T-helper 2 cell treated with Interferon-gamma antibody and Interleukin-4, amounts not matched to agents 100 ng/mL and 5 ng/mL, for 36 hours (primary cell): ENCODE measurements at regions not wholly inside any gene's neighbourhood (a gene's known extent, or its start where the extent isn't known, plus 50 kb on each side); places are given as distances from the start of the nearest gene placed in this dataset.

ENCODE experiments used
- intact Hi-C: fragments of 100-400 bp; cut with micrococcal nuclease; formaldehyde crosslinking; loops from one replicate; pipeline ENCODE4 v1.15.1; 2023

DNA sequence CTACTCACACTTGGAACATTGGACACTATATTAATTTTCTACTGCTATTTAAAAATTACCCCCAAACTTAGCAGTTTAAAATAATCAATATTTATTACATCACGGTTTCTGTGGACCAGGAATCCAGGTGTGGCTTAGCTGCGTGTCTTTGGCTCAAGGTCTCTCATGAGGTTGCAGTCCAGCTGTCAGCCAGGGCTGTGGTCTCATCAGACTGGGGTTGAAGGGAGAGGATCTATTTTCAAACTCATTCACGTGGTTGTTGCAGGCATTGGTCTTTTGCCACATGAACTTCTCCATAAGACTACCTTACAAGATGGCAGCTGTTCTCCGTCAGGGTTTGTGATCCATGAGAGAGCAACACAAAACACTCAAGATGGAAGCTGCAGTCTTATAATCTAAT lies 343.0 kb downstream of the BCAT1 start:
- intact Hi-C loops: no loop called here

DNA sequence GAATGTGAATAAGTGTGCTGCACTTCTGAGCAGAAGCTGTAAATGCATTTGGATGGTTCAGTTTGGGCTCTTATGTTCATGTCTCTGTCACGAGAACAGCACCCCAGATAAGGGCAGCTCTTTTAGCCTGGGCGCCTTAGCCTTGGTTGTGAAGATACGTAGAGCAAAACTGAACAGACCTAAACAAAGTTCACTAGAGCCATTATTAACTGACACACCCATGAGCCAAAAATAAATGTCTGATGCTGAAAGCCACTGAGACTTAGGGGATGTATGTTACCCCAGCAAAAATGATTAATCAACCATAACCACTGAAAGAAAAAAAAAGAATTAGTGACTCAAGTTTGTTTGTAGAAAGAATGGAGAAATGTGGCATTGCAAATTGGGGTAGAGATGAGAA lies 343.4 kb downstream of the BCAT1 start:
- intact Hi-C loops: no loop called here

DNA sequence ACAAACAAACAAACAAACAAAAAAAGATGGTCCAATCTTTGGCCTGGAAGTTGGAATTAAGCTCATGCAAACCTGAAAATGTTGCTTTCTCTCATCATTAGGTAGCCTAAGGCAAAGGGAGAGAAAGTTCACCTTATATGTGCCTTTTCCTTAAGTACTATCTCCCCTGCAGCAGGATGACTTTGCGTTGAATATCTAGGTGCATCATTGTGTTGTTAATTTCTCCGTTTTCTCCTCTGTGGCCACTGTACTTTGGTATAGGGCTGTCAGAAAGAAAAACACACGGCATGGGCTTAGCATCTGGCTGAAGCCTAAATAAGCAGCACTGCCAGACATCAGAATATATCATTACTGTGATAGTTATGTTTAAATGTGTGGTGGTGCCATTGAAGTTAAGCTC lies 345.5 kb downstream of the BCAT1 start:
- intact Hi-C loops: no loop called here

DNA sequence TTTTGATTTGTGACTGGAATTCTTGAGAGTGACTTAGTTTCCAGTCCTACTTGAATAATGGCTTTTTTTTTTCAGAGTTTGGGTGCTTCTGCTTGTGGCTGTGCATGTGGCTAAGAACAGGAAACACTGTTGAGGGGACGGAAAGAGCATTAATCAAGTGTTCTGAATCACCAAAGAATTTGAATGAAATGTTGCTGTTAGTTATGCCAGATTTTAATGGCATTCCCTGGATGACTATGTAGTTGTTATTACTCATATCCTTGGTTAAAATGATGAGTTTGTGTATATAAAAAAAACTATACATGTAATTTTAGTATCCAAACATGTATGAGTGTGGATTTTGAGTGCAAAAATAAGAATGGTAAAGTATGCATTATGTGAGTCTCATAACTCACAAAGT lies 347.9 kb downstream of the BCAT1 start:
- intact Hi-C loops: no loop called here

DNA sequence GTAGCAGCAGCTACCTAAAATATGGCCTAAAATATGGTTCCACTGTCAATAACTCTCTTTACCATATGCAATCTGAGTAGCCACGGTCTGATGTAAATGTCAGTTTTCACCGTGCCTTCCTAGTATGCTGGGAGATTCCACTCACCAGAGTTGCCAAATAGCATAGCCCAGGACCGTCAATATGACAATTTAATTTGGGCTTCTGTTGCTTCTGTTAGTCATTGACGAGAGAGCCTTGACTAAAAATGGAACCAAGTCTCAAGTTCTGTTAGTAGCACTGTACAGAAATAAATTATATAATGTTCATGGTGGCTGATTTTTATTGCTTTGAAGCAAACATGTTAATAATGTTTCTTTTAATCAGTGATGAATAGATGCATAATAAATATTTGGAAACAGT lies 348.4 kb downstream of the BCAT1 start:
- intact Hi-C loops: no loop called here

DNA sequence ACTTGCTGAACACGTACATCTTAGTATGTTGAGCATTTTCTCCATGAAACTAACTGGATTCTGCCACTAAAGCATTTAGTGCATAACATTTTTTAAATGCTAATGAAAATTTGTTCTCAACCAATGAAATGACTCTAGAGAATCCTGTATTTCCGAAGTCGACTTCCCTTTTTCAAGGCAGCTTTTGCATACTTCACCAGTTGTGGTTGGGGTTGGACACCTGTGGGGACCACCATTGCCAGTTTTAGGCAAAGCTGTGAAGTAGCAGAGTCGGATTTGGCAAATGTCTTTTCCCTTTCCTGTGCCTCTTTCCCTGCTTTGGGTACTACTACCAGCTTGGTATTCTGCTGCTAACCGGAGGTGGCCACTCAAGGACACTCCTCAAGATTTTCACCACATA lies 349.2 kb downstream of the BCAT1 start:
- intact Hi-C loops: loop anchor here (10.0 kb wide), 1 partner anchor 235 kb away; no protein-coding TSS in a partner anchor

GRCh38 chr12:24597580-24597979 lies 351.3 kb downstream of the BCAT1 start:
- intact Hi-C loops: loop anchor here (10.0 kb wide), 1 partner anchor 237 kb away; no protein-coding TSS in a partner anchor

DNA sequence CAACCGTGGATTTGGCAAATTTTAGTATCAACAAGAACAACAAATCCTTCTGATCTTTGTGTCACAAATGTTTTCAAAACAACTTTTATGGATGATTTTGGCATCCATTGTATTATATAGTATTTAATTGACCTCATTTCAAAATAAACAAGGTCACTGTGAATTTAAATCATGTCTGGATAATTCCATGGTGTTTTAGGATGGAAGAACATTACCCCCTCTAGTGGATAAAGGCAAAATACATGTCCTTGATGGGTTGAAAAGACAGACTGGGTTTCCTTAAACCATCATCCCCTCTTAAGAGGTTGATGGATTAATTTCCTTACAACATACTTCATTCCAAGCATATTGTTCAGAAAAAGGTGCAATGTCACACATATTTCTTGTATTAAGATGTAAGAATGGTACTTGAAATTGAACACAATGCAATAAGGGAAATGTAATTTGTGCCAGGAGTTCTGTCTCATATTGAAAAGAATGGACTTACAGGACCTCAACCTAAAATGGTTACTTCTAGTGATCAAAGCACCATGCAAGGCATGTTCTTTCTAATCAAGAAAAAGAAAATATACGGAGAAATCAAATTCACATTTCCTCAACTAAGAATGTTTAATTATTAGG lies 352.0 kb downstream of the BCAT1 start:
- intact Hi-C loops: loop anchor here (10.0 kb wide), 1 partner anchor 238 kb away; no protein-coding TSS in a partner anchor

- intact Hi-C loops: loop anchor here (10.0 kb wide), 1 partner anchor 239 kb away; no protein-coding TSS in a partner anchor
Observed at GRCh38 chr12:24595652-24596235, 353.2 kb downstream of the BCAT1 start.

DNA sequence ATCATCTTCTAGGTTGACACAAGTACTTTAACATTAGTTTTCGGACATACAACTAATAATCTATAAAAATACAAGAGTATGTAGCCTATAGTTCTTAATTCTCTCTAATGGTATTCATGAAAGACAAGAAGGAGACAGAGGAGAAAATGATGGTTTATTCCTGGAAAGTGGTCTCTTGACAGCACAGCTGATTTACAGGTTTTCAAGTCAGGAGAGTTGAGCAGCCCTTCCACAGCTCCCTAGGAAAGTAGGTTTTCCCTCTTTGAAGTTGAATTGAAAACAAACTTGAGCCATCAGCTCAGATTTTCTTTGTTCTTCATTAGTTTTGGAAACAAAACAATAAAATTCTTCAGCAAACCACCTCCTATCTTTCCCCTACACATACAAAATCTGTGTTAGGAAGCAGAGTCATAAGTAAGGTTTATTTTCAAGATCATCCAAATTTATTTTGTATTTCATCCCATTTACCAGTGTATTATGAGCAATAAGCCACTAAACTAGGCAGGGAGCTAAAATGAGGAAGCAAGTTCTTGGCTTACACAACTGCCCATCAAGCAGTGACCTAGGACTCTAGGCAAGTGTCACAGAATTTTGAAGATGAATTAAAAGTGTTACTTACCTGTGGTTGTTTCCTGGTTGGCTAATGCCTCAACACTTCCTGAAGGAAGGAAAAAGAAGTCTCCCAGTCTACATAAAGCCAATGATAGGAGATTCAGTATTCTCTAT lies 357.0 kb downstream of the BCAT1 start:
- intact Hi-C loops: loop anchor here (10.0 kb wide), 1 partner anchor 243 kb away; no protein-coding TSS in a partner anchor

DNA sequence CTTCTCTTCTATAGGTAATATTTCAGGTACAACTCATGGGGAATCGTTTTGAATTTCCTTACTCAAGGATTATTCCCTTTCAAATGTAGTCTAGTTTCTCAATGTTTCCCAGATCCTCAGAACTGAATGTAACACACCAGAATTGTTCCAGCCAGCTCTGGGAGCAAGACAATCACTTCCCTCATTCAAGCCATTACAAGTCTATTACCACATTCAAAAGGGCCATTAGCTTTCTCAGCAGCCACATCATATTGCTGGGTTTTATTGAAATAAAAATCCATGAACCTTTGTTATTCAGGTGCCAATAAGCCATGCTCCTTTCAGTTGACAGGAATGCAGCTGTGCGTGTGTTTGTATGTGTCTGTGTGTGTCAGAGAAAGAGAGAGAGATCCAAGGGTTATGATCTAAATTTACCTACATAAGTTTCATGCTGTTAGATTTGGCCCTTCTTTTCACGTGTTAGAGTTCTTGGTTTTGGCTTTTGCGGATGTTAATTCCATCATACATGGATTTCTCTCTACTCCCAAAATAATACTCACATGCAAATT lies 357.7 kb downstream of the BCAT1 start:
- intact Hi-C loops: loop anchor here (10.0 kb wide), 1 partner anchor 244 kb away; no protein-coding TSS in a partner anchor

DNA sequence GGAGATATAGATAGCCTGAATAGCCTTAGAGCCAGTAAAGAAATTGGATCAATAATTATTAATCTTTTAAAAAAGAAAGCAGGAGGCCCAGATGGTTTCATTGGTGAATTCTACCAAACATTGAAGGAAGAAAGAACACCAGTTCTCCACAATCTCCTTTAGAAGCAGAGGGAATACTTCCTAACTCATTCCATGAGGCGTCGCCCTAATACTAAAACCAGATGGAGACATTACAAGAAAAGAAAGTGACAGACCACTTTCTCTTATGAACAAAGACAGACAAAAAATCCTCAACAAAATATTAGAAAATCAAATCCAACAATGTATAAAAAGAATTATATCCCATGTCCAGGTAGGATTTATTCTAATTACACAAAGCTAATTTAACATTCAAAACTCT lies 362.6 kb downstream of the BCAT1 start:
- intact Hi-C loops: no loop called here

- intact Hi-C loops: no loop called here
Observed at GRCh38 chr12:24584032-24584675, 364.7 kb downstream of the BCAT1 start.

DNA sequence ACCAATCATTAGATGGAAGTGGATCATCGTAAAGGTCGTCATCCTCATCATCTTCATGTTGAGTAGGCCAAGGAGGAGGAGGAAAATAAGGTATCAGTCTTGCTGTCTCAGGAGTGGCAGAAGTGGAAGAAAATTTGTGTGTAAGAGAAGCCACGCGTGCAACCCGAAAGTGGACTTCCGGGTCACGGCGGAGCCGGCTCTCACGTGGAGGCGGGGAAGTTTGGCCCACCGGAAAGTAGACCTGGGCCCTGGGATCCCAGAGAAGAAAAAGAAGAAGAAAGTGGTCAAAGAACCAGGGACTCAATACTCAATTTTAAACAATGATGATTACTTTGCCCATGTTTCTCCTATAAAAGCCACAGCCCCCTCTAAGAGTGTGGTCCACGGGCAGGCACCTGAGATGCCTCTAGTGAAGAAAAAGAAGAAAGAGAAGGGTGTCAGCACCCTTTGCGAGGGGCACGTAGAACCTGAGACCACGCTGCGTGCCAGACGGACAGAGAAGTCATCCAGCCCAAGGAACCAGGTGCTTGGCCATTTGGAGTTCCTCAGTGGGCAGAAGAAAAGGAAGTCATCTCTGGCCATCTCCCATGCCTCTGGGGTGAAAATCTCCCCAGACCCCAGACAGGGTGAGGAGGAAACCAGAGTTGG lies 365.8 kb downstream of the BCAT1 start:
- intact Hi-C loops: no loop called here

- intact Hi-C loops: no loop called here
Observed at GRCh38 chr12:24574538-24574937, 374.4 kb downstream of the BCAT1 start.

DNA sequence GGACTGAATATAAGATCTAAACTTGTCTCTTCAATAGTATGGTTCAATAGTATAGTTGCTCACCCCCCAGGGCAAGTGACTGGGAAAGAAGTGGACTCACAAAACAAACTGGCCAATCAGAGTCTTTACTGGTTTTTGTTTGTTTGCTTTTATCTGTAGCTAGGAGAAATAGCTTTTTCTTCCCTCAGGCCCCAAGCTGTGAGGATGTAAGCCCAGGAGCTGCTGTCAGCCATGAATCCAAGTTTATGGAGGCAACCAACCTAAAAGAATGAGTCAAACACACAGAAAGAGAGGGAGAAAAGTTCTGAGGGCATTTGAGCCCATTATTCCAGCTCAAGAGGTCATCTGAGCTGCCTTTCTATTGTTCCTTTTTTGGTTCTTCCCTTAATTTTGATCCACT lies 375.3 kb downstream of the BCAT1 start:
- intact Hi-C loops: no loop called here

GRCh38 chr12:24565300-24565699 lies 383.6 kb downstream of the BCAT1 start:
- intact Hi-C loops: loop anchor here (10.0 kb wide), 1 partner anchor 270 kb away; no protein-coding TSS in a partner anchor

GRCh38 chr12:24562771-24563431 lies 386.0 kb downstream of the BCAT1 start:
- intact Hi-C loops: loop anchor here (10.0 kb wide), 1 partner anchor 272 kb away; no protein-coding TSS in a partner anchor

DNA sequence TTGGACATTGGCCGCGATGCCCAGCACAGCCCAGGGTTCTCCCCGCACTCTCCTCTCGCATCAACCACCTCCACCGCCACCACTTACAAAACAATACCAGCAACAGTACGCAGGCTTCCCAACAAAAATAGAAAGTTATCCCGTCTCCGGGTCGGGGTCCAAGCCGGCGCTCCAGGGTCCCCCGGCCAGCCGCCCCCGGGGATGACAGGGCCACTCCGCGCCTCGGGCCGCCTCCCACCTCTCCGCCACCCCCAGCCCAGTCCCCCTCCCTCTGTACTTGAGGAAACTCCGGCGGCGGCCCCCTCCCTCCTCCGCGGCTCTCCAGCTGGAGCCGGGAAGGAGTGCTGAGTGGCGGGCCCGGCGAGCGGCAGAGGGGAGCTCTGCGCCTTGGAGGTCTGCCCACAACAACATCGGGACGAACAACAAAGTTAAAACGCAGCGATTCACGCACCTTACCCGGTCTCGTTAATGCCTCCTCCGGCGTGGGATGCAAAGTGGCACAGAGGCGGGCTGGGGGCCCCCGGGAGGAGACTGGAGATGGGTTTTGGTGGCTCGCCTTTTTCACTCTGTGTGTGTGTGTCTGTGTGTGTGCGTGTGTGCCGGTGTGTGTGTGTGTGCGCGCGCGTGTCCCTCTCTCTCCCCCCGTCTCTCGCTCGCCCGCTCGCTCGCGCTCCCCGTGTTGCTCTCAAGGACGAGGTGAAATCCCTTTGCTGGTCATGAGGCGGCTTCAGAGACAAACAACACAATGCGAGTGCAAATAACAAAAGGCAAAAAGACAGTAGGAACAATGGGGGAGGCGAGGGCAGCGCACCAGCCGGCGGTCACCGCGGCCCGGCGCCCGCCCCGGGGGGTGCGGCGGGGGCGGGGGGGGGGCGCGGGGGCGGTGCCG lies 386.8 kb downstream of the BCAT1 start:
- intact Hi-C loops: loop anchor here (10.0 kb wide), 1 partner anchor 273 kb away; no protein-coding TSS in a partner anchor
